HG03135 (cell line): ENCODE measurements at regions not wholly inside any gene's neighbourhood (a gene's known extent, or its start where the extent isn't known, plus 50 kb on each side); places are given as distances from the start of the nearest gene placed in this dataset.

ENCODE experiments used
- ATAC-seq: cut with Tn5 transposase; IDR thresholded peaks from one replicate; pipeline ENCODE4 v1.9.1; 2021; ENCODE audit warnings: mild to moderate bottlenecking, moderate library complexity; ENCODE audit not compliant: unreplicated experiment

GRCh38 chr13:84528408-84529070 is 646.3 kb upstream of the SLITRK1 start:
- no peak for ATAC-seq

GRCh38 chr13:84525865-84526264 is 643.6 kb upstream of the SLITRK1 start:
- no peak for ATAC-seq

- no peak for ATAC-seq
Measured at GRCh38 chr13:84524586-84524985, 642.3 kb upstream of the SLITRK1 start.

GRCh38 chr13:84500016-84500415 is 617.7 kb upstream of the SLITRK1 start:
- ATAC-seq = no peak

- ATAC-seq = no peak
Measured at GRCh38 chr13:84497613-84498012, 615.3 kb upstream of the SLITRK1 start.

- ATAC-seq = no peak
Measured at GRCh38 chr13:84491952-84492351, 609.7 kb upstream of the SLITRK1 start.

GRCh38 chr13:84487752-84488151 is 605.5 kb upstream of the SLITRK1 start:
- ATAC-seq = no peak

GRCh38 chr13:84481958-84482357 is 599.7 kb upstream of the SLITRK1 start:
- ATAC-seq = no peak

GRCh38 chr13:84479656-84480055 is 597.4 kb upstream of the SLITRK1 start:
- no peak for ATAC-seq

- no peak for ATAC-seq
Measured at GRCh38 chr13:84470528-84470927, 588.3 kb upstream of the SLITRK1 start.

- no peak for ATAC-seq
Measured at GRCh38 chr13:84466461-84466860, 584.2 kb upstream of the SLITRK1 start.

- ATAC-seq = no peak
Measured at GRCh38 chr13:84460989-84461388, 578.7 kb upstream of the SLITRK1 start.

- ATAC-seq = no peak
Measured at GRCh38 chr13:84455143-84455905, 573.0 kb upstream of the SLITRK1 start.

- ATAC-seq = no peak
Measured at GRCh38 chr13:84447640-84447978, 565.3 kb upstream of the SLITRK1 start.

GRCh38 chr13:84446972-84447639 is 564.8 kb upstream of the SLITRK1 start:
- ATAC-seq = no peak

GRCh38 chr13:84445776-84446175 is 563.5 kb upstream of the SLITRK1 start:
- ATAC-seq = no peak

GRCh38 chr13:84443463-84443862 is 561.2 kb upstream of the SLITRK1 start:
- no peak for ATAC-seq

GRCh38 chr13:84439108-84439507 is 556.8 kb upstream of the SLITRK1 start:
- no peak for ATAC-seq

GRCh38 chr13:84433024-84433423 is 550.8 kb upstream of the SLITRK1 start:
- ATAC-seq = no peak

- ATAC-seq = no peak
Measured at GRCh38 chr13:84431646-84432045, 549.4 kb upstream of the SLITRK1 start.

- ATAC-seq = no peak
Measured at GRCh38 chr13:84430446-84430845, 548.2 kb upstream of the SLITRK1 start.

- no peak for ATAC-seq
Measured at GRCh38 chr13:84430015-84430414, 547.7 kb upstream of the SLITRK1 start.
